ENCODE measurements at regions not wholly inside any gene's neighbourhood (a gene's known extent, or its start where the extent isn't known, plus 50 kb on each side); places are given as distances from the start of the nearest gene placed in this dataset.

DNA sequence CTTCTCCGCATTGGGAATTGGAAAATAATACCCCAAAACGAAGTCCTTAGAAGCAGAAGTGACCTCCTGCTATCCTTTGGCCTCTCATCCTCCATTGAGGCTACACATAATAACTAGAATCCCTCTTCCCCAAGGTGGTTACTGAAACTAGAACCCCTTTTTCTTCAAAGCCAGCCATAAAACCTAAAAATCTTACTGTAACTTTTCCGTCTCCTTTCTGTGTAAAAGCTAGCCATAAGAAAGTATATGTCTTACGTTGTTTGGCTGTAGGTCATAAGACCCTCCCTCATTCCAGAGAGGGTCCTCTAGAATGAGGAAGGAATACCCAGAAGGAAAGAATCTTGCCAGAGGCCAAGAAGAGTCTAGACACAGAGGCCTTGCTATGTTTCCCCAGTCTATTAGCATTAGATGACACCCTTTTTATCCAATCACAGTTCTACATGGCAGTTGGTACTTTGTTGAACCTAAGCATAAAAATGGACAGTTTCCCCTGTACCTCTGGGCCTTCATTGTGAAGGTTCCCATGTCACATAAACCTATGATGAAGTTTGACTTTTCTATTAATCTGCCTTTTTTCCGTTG lies 133.9 kb upstream of the BTN3A2 start:
- H3K36me3 ChIP-seq (ENCODE audit: control insufficient read depth in 4 of 4, insufficient read depth in 3 of 4, low read depth in 1 of 4, low read length in 3 of 4): no peaks in the 10 kb centered on the region
- peaks cover 0 to 7% (median 3%) of the 10 kb centered on the region in 4 donors for H3K27me3 ChIP-seq (ENCODE audit: control insufficient read depth in 4 of 4, insufficient read depth in 4 of 4, low read length in 3 of 4)
- peaks cover 1 to 16% (median 13%) of the 10 kb centered on the region in 4 donors for H3K4me1 ChIP-seq (ENCODE audit: control insufficient read depth in 4 of 4, insufficient read depth in 4 of 4, low read length in 3 of 4)
- 87% methylated on average over 5 of the region's 5 CpGs for WGBS
- DNase-seq (ENCODE audit: low spot score): no peak
- no peak overlapping the region for H3K4me3 ChIP-seq (ENCODE audit: low read depth in 1 of 3, low read length in 3 of 3)
- TF ChIP-seq GABPA (IDR thresholded peaks at IDR 0.05 in 1 of 2, conservative IDR thresholded peaks at IDR 0.05 in 1 of 2) (no peak), TAF1 (conservative IDR thresholded peaks at IDR 0.05) (no peak), FOXA2 (IDR thresholded peaks at IDR 0.05) (no peak), EGR1 (IDR thresholded peaks at IDR 0.05; ENCODE audit: low read depth in 2 of 2) (no peak), SP1 (IDR thresholded peaks at IDR 0.05) (no peak), NR2F2 (IDR thresholded peaks at IDR 0.05) (no peak), HNF4A (conservative IDR thresholded peaks at IDR 0.05) (no peak), JUND (IDR thresholded peaks at IDR 0.05) (no peak), FOXA1 (IDR thresholded peaks at IDR 0.05) (no peak)
- TF ChIP-seq, protein P1, sequence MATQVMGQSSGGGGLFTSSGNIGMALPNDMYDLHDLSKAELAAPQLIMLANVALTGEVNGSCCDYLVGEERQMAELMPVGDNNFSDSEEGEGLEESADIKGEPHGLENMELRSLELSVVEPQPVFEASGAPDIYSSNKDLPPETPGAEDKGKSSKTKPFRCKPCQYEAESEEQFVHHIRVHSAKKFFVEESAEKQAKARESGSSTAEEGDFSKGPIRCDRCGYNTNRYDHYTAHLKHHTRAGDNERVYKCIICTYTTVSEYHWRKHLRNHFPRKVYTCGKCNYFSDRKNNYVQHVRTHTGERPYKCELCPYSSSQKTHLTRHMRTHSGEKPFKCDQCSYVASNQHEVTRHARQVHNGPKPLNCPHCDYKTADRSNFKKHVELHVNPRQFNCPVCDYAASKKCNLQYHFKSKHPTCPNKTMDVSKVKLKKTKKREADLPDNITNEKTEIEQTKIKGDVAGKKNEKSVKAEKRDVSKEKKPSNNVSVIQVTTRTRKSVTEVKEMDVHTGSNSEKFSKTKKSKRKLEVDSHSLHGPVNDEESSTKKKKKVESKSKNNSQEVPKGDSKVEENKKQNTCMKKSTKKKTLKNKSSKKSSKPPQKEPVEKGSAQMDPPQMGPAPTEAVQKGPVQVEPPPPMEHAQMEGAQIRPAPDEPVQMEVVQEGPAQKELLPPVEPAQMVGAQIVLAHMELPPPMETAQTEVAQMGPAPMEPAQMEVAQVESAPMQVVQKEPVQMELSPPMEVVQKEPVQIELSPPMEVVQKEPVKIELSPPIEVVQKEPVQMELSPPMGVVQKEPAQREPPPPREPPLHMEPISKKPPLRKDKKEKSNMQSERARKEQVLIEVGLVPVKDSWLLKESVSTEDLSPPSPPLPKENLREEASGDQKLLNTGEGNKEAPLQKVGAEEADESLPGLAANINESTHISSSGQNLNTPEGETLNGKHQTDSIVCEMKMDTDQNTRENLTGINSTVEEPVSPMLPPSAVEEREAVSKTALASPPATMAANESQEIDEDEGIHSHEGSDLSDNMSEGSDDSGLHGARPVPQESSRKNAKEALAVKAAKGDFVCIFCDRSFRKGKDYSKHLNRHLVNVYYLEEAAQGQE (IDR thresholded peaks at IDR 0.05): no peak
- TF ChIP-seq, protein P2, sequence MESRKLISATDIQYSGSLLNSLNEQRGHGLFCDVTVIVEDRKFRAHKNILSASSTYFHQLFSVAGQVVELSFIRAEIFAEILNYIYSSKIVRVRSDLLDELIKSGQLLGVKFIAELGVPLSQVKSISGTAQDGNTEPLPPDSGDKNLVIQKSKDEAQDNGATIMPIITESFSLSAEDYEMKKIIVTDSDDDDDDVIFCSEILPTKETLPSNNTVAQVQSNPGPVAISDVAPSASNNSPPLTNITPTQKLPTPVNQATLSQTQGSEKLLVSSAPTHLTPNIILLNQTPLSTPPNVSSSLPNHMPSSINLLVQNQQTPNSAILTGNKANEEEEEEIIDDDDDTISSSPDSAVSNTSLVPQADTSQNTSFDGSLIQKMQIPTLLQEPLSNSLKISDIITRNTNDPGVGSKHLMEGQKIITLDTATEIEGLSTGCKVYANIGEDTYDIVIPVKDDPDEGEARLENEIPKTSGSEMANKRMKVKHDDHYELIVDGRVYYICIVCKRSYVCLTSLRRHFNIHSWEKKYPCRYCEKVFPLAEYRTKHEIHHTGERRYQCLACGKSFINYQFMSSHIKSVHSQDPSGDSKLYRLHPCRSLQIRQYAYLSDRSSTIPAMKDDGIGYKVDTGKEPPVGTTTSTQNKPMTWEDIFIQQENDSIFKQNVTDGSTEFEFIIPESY (IDR thresholded peaks at IDR 0.05): no peak
- TF ChIP-seq, protein P3, sequence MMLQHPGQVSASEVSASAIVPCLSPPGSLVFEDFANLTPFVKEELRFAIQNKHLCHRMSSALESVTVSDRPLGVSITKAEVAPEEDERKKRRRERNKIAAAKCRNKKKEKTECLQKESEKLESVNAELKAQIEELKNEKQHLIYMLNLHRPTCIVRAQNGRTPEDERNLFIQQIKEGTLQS (IDR thresholded peaks at IDR 0.05): no peak
- H3K9me3 ChIP-seq (ENCODE audit: control insufficient read depth in 4 of 4, low read length in 3 of 4): peaks cover 0 to 5% (median 2%) of the 10 kb centered on the region in 4 donors
- H3K9ac ChIP-seq (ENCODE audit: low read depth in 1 of 2, low read length in 2 of 2): no peak overlapping the region
- no peak overlapping the region for H3K27ac ChIP-seq (ENCODE audit: low read depth in 1 of 2, low read length in 2 of 2)

DNA sequence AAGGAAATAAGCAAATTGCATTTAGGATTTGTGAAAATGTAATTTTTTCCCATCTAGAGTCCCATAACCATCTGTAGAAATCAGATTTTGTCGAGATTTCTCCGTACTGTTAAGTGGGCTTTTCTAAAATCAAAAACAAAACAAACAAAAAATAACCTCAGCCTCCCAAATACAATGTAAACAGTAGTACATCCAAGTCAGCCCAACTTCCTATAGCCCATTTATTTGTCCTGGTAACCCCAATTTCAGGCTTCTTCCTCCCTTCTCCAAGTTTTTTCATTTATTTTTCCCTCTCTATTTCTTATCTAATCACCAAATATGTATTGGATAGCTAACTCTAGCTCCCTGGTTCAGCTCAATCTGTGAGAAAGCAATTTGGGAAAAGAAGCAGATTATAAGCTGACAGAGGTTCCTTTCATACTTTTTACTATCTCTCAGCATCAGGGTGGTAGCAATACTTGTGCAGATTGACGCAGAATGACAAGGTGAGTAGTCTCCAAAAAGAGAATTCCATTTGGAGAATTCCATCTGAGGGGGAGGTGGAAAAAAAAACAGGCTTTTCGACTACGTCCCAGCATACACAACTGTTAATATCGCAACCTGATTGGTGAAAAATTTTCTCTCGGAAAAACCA lies 132.6 kb upstream of the BTN3A2 start:
- Histone ChIP-seq H3K9me3 (ENCODE audit: control insufficient read depth in 4 of 4, low read length in 3 of 4) (peaks cover 0 to 5% (median 2%) of the 10 kb centered on the region in 4 donors), H3K4me1 (ENCODE audit: control insufficient read depth in 4 of 4, insufficient read depth in 4 of 4, low read length in 3 of 4) (peaks cover 1 to 16% (median 13%) of the 10 kb centered on the region in 4 donors), H3K9ac (ENCODE audit: low read depth in 1 of 2, low read length in 2 of 2) (peak overlapping the region in 1 of 2 donors; percentile 5), H3K4me3 (ENCODE audit: low read depth in 1 of 3, low read length in 3 of 3) (no peak overlapping the region), H3K27ac (ENCODE audit: low read depth in 1 of 2, low read length in 2 of 2) (no peak overlapping the region), H3K36me3 (ENCODE audit: control insufficient read depth in 4 of 4, insufficient read depth in 3 of 4, low read depth in 1 of 4, low read length in 3 of 4) (no peaks in the 10 kb centered on the region), H3K27me3 (ENCODE audit: control insufficient read depth in 4 of 4, insufficient read depth in 4 of 4, low read length in 3 of 4) (peaks cover 0 to 7% (median 3%) of the 10 kb centered on the region in 4 donors)
- WGBS: 73% methylated on average over 7 of the region's 7 CpGs
- no peak for DNase-seq (ENCODE audit: low spot score)
- TF ChIP-seq, protein P3 (IDR thresholded peaks at IDR 0.05): no peak
- no peak for TF ChIP-seq EGR1 (IDR thresholded peaks at IDR 0.05; ENCODE audit: low read depth in 2 of 2)
- TF ChIP-seq RAD21 (IDR thresholded peaks at IDR 0.05): no peak
- no peak for TF ChIP-seq NR2F2 (IDR thresholded peaks at IDR 0.05)
- no peak for TF ChIP-seq JUND (IDR thresholded peaks at IDR 0.05)
- TF ChIP-seq HNF4G (IDR thresholded peaks at IDR 0.05): no peak
- no peak for TF ChIP-seq GABPA (IDR thresholded peaks at IDR 0.05 in 1 of 2, conservative IDR thresholded peaks at IDR 0.05 in 1 of 2)

Measured in liver (tissue), 7 donors.